Pancreas (tissue), 10 donors: ENCODE measurements at regions not wholly inside any gene's neighbourhood (a gene's known extent, or its start where the extent isn't known, plus 50 kb on each side); places are given as distances from the start of the nearest gene placed in this dataset.
"Not testable (repeated sequence)": the region's sequence is repeated elsewhere in the genome, so short reads cannot be mapped to it uniquely, and the experiment has no call there.

Source experiments
- ATAC-seq, 4 donors: fragments of 200-7000 bp; cut with Tn5 transposase; one replicate each; pipeline versions ENCODE4 v1.8.0 to v1.9.1; 2020; ENCODE audit warnings: mild to moderate bottlenecking in 4 of 4, moderate library complexity in 4 of 4
- DNase-seq, 6 donors: peaks; one replicate each; pipeline ENCODE4 v3.0.0-alpha.2; 2020
- FAIRE-seq: peaks from 2 replicates; lab custom pipeline; 2012; peaks lifted over from hg19 to GRCh38; lab: Jason Lieb, UNC
- H3K27ac ChIP-seq, 4 donors: fragments of 200-600 bp; sonication (generic); 1 replicate in 3 of 4; 2 replicates in 1 of 4; pipeline versions ENCODE4 v1.5.0 to v1.8.0; 2020
- H3K27me3 ChIP-seq, 4 donors: fragments of 200-600 bp; one replicate each; pipeline ENCODE4 v1.8.0; 2021
- H3K36me3 ChIP-seq, 3 donors: fragments of 200-600 bp; sonication (generic) in 1 of 3; one replicate each; pipeline versions ENCODE4 v1.5.0 to v1.8.0; 2020 to 2021
- H3K4me1 ChIP-seq, 3 donors: fragments of 200-600 bp; one replicate each; pipeline ENCODE4 v1.8.0; 2021
- H3K4me3 ChIP-seq, 4 donors: fragments of 200-600 bp; sonication (generic) in 2 of 4; one replicate each; pipeline versions ENCODE4 v1.5.0 to v1.8.0; 2020 to 2021
- H3K9me3 ChIP-seq, 4 donors: fragments of 200-600 bp; one replicate each; pipeline ENCODE4 v1.8.0; 2021
- WGBS, 2 donors: extraction: QIAGEN DNeasy Blood & Tissue Kit; methylation state at CpG; one replicate each; pipeline ENCODE4 v1.1.7; 2013; 5-methylcytosine and 5-hydroxymethylcytosine counted together
- intact Hi-C, 3 donors: fragments of 100-400 bp; cut with DNase I; formaldehyde crosslinking; loops; one replicate each; pipeline versions ENCODE4 v1.11.1 to v1.14.2; 2022
- TF ChIP-seq, protein P1 (sequence below), 4 donors: fragments of 200-600 bp; sonication (generic) in 3 of 4; IDR thresholded peaks; one replicate each; pipeline versions ENCODE4 v1.5.0 to v1.8.0; 2021; ENCODE audit warnings: antibody characterized with exemption in 4 of 4
- donor health status: healthy with polysubstance abuse.
- donor health status: DM: no; HTN: no; CAD: no; lungs with moderate emphysema.
- donor health status: DM: no; HTN: no; CAD: no.
- donor health status: control.
- donor health status: control.
- donor health status: Bipolar disorder and iron deficiency.
- donor health status: DM: yes; HTN: yes; CAD: no.
- donor health status: DM: no; HTN: no; CAD: no.
- donor health status: DM: no; HTN: no; CAD: no.
- donor health status: DM: yes; HTN: yes; CAD: no.

DNA sequence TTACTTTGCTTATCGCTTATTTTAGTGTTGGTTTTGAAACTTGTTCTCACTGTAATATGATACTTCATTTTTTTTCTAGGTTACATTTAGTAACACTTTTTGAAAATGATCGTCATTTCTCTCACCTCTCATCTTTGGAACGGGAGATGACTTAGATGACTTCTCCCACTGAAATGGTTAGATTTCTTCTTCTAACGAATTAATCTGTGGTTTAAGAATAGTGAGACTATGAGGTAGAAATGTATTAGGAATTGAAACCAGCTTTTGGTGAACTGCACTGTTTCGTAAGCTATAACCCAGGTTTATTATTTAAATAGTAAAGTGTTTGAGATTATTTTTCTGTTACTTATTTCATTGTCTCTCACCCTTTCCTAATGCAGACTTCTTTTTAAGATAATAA lies 93.7 kb downstream of the PRR15 start:
- no peak for DNase-seq
- Histone ChIP-seq H3K4me3 (no peak overlapping the region), H3K27ac (no peak overlapping the region), H3K4me1 (no peaks in the 10 kb centered on the region), H3K9me3 (no peaks in the 10 kb centered on the region), H3K27me3 (no peaks in the 10 kb centered on the region), H3K36me3 (no peaks in the 10 kb centered on the region)
- FAIRE-seq = peak; percentile 43
- TF ChIP-seq, protein P1, sequence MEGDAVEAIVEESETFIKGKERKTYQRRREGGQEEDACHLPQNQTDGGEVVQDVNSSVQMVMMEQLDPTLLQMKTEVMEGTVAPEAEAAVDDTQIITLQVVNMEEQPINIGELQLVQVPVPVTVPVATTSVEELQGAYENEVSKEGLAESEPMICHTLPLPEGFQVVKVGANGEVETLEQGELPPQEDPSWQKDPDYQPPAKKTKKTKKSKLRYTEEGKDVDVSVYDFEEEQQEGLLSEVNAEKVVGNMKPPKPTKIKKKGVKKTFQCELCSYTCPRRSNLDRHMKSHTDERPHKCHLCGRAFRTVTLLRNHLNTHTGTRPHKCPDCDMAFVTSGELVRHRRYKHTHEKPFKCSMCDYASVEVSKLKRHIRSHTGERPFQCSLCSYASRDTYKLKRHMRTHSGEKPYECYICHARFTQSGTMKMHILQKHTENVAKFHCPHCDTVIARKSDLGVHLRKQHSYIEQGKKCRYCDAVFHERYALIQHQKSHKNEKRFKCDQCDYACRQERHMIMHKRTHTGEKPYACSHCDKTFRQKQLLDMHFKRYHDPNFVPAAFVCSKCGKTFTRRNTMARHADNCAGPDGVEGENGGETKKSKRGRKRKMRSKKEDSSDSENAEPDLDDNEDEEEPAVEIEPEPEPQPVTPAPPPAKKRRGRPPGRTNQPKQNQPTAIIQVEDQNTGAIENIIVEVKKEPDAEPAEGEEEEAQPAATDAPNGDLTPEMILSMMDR (IDR thresholded peaks at IDR 0.05) = no peak
- WGBS, 2 donors = 85 to 91% methylated on average over 5 of the region's 5 CpGs
- no peak for ATAC-seq
- intact Hi-C loops = no loop called here

DNA sequence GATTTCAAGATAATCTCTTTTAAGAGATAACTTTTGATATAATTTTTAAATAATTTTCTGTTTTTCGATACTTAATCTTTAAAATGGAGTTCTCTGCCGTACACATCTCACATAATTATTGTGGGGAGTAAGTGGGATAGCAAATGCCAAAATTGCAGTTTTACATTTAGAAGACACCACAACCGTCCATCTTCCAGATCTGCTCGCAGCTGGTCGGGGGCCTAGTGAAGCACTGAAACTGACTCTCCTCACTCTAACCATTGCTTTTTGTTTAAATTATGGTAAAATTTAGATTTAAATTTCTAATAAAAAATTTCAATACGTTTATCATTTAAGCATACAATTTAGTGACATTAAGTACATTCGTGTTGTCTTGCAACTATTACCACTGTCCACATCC lies 94.2 kb downstream of the PRR15 start:
- no peak overlapping the region for H3K4me3 ChIP-seq
- no peaks in the 10 kb centered on the region for H3K36me3 ChIP-seq
- 90 to 92% methylated on average over 7 of the region's 7 CpGs for WGBS, 2 donors
- FAIRE-seq (peak; percentile 23), ATAC-seq (no peak), DNase-seq (no peak)
- H3K4me1 ChIP-seq = no peaks in the 10 kb centered on the region
- no peaks in the 10 kb centered on the region for H3K9me3 ChIP-seq
- no peak overlapping the region for H3K27ac ChIP-seq
- H3K27me3 ChIP-seq = no peaks in the 10 kb centered on the region
- intact Hi-C loops = no loop called here
- TF ChIP-seq, protein P1 (IDR thresholded peaks at IDR 0.05) = no peak

DNA sequence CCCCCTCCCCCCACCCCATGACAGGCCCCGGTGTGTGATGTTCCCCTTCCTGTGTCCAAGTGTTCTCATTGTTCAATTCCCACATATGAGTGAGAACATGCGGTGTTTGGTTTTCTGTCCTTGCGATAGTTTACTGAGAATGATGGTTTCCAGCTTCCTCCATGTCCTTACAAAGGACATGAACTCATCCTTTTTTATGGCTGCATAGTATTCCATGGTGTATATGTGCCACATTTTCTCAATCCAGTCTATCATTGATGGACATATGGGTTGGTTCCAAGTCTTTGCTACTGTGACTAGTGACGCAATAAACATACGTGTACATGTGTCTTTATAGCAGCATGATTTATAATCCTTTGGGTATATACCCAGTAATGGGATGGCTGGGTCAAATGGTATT lies 95.6 kb downstream of the PRR15 start:
- DNase-seq, H3K4me1 ChIP-seq, ATAC-seq, H3K27me3 ChIP-seq, H3K4me3 ChIP-seq, H3K27ac ChIP-seq, H3K36me3 ChIP-seq, FAIRE-seq, H3K9me3 ChIP-seq, intact Hi-C loops: not testable (repeated sequence)
- WGBS, 2 donors = 93 to 94% methylated on average over 5 of the region's 5 CpGs

DNA sequence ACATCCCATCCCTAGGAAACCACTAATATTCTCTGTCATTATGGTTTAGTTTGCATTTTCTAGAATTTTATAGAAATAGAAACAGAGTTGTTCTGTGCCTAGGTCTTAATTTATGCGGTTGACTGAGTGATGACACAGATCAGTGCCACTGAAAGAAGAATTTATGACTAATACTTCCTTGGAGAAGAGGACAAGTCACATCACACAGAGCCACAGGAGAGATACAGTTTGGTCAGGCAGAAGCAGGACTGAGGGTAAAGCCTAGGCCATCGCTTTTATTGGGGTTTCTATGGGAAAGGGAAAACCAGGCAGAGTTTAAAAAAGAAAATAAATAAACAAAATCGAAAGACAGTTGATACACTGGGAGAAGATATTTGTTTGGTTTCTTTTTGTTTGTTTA lies 99.3 kb downstream of the PRR15 start:
- H3K4me3 ChIP-seq, FAIRE-seq, intact Hi-C loops, H3K9me3 ChIP-seq, H3K36me3 ChIP-seq, DNase-seq, ATAC-seq, H3K27me3 ChIP-seq, H3K27ac ChIP-seq, H3K4me1 ChIP-seq: not testable (repeated sequence)
- 91 to 93% methylated on average over 3 of the region's 3 CpGs for WGBS, 2 donors

DNA sequence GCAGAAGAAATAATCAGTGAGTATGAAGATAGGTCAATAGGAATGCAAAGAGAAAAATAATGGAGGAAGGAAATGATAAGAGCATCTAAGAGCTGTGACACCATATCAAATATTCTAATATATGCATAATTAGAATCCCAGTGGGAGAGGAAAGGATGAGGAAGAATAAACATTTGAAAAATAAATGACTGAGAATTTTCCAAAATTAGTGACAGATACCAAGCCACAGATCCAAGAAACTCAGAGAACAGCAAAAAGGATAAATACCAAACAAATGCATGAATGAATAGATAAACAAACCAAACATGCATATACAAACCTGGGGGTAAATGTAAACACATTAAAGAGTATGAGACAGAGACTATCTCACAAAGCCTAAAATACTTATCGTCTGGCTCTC lies 101.4 kb downstream of the PRR15 start:
- intact Hi-C loops, H3K27me3 ChIP-seq, H3K9me3 ChIP-seq, FAIRE-seq, DNase-seq, H3K4me3 ChIP-seq, H3K4me1 ChIP-seq, H3K36me3 ChIP-seq, ATAC-seq, H3K27ac ChIP-seq: not testable (repeated sequence)
- 98 to 100% methylated on average over 1 of the region's 1 CpG for WGBS, 2 donors

DNA sequence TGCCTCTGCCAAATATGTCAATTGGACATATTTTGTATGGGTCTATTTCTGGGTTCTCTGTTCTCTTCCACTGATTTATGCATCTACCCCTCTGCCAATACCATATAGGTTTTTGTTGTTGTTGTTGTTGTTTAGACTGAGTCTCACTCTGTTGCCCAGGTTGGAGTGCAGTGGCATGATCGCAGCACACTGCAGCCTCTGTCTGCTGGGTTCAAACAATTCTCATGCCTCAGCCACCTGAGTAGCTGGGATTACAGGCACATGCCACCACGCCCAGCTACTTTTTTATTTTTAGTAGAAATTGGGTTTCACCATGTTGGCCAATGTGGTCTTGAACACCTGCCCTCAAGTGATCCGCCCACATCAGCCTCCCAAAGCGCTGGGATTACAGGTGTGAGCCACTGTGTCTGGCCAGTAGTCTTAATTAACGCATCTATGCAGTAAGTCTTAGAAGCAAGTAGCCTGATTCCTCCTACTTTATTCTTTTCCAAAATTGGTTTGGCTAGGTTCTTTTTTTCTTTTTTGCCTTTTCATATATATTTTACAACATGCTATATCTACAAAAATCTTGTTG lies 103.5 kb downstream of the PRR15 start:
- WGBS, 2 donors = 99% methylated on average over 5 of the region's 5 CpGs
- H3K27ac ChIP-seq, DNase-seq, H3K4me1 ChIP-seq, intact Hi-C loops, FAIRE-seq, ATAC-seq, H3K27me3 ChIP-seq, H3K4me3 ChIP-seq, H3K36me3 ChIP-seq, H3K9me3 ChIP-seq: not testable (repeated sequence)

DNA sequence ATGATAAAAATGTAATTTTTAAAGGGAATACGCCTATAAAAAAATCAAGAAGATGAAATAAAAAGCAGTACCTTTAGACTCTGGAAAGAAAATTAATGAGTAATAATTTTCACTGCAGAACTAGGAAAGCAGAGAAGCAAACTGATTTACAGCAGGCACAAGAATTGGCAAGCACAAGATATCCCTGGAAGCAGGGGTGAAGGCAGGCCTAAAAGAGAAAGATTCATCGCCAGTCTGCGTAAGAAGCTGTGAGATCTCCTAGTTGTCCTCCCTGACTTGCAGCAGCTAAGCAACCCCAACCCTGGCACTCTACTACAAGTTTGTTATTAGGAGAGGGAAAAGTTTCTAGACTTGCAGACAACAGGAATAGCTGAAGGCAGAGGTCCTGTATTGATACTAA lies 107.7 kb downstream of the PRR15 start:
- H3K27ac ChIP-seq, H3K9me3 ChIP-seq, intact Hi-C loops, FAIRE-seq, H3K36me3 ChIP-seq, ATAC-seq, H3K27me3 ChIP-seq, H3K4me3 ChIP-seq, DNase-seq, H3K4me1 ChIP-seq: not testable (repeated sequence)
- 89 to 94% methylated on average over 3 of the region's 3 CpGs for whole genome bisulfite sequencing, 2 donors

DNA sequence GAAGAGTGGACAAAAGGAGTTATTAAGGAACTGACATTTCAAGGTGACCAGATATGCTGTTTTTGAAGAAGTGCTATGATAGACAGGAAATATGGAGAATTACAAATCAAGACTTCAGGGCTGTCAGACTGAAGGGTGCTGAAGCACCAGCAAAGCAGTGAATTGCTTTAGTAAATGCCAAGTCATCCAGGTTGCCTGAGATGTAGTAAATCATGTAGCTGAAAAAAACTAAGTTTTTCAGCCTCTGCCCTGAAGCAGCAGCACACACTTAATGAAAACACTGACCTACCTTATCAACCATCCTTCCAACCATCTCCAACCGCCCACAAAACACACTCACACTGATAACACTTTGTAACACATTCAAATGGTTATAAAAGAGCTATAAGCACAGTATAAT lies 110.0 kb downstream of the PRR15 start:
- intact Hi-C loops, H3K9me3 ChIP-seq, H3K4me1 ChIP-seq, H3K27me3 ChIP-seq, ATAC-seq, H3K27ac ChIP-seq, H3K36me3 ChIP-seq, H3K4me3 ChIP-seq, FAIRE-seq, DNase-seq: not testable (repeated sequence)
- 50 to 52% methylated on average over 1 of the region's 1 CpG for WGBS, 2 donors

DNA sequence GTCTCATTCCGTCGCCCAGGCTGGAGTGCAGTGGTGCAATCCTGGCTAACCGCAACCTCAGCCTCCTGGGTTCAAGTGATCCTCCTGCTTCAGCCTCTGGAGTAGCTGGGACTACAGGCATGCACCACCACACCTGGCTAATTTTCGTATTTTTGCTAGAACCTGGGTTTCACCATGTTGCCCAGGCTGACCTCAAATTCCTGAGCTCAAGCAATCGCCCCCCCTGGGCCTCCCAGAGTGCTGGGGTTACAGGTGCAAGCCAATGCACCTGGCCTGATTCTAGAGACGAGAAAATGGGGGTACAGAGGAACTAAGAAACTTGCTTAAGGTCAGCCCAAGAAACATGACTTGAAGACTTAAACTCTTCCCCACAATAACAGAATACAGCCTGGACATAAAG lies 111.0 kb downstream of the PRR15 start:
- ATAC-seq, H3K9me3 ChIP-seq, H3K4me1 ChIP-seq, FAIRE-seq, DNase-seq, intact Hi-C loops, H3K27me3 ChIP-seq, H3K36me3 ChIP-seq, H3K27ac ChIP-seq, H3K4me3 ChIP-seq: not testable (repeated sequence)
- 93 to 94% methylated on average over 6 of the region's 6 CpGs for WGBS, 2 donors

DNA sequence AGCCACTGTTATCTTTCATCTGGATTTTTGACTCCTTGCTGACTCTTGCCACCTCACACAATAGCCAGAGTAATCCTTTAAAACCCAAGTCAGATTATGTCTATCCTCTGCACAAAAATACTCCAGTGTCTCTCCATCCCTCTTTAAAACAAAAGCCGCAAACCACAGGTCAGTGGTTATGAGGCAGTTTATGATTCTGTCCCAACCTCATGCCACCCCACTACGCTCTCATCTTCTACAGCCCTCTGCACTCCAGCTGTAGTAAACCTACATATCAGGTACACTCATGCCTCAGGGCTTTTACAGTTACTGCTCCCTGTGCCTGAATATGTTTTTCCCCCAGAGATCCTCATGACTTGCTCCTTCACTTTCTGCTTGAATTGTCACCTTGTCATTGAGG lies 113.6 kb downstream of the PRR15 start:
- intact Hi-C loops, H3K36me3 ChIP-seq, H3K4me3 ChIP-seq, H3K9me3 ChIP-seq, H3K27me3 ChIP-seq, H3K4me1 ChIP-seq, H3K27ac ChIP-seq, FAIRE-seq, ATAC-seq, DNase-seq: not testable (repeated sequence)
- 98% methylated on average over 2 of the region's 2 CpGs for WGBS, 2 donors

DNA sequence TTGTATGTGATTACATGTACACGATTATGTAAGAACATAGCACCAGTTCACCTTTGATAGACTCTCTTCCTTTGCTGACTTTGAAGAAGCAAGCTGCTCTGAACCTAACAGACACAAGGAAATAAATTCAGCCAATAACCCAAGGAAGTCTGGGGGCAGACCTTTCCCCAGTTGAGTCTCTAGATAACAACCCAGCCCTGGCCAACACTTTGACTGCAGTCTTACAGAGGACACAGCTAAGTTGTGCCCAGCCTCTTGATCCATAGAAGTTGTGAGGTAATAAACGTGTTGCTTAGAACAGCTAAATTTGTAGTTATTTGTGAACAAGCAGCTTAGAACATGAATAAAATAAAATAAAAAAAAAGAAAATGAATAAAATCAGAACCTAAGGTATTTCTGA lies 116.3 kb downstream of the PRR15 start:
- H3K4me1 ChIP-seq, FAIRE-seq, H3K9me3 ChIP-seq, H3K36me3 ChIP-seq, H3K27me3 ChIP-seq, H3K4me3 ChIP-seq, ATAC-seq, intact Hi-C loops, DNase-seq, H3K27ac ChIP-seq: not testable (repeated sequence)
- WGBS, 2 donors = 54 to 76% methylated on average over 1 to 2 of the region's 2 CpGs
